Activated T-cell treated with anti-CD3 and anti-CD28 coated beads, Interleukin-2, amount 50 U/mL, for 1 hour (primary cell): ENCODE measurements at regions not wholly inside any gene's neighbourhood (a gene's known extent, or its start where the extent isn't known, plus 50 kb on each side); places are given as distances from the start of the nearest gene placed in this dataset.

Source experiments
- DNase-seq: peaks from one replicate; pipeline ENCODE4 v3.0.0-alpha.2; 2020

DNA sequence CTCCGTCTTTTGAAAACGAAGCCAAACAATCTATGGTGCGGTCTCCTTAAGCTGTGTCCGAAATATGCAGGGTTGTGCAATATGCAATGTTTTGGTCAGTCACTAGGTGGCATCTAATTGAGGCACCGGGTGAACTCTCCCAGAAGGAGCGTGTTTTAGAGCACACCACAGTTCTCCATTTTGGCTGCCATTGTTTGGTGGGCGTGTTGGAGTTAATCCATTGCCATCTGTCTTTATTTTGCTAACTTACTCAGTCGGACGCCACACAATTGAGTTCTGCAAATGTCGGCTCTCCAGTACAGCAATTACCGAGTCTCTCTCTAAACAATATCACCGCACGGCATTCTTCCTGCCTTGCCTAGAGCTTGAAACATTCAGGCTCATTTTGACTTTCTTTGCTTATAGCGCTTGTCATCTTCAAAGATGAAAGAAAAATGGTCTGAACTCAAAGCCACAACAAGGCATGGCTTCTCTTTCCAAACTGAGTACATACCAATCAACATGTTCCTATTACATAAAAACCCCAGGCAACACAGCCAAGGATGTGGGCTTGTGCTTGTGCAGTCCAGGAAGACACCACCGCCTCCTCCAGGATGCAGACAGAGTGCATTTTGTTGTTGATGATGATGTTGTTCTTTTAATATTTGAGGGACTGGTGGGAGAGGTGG is 182.0 kb upstream of the SERP2 start:
- peak; percentile 34 for DNase-seq

DNA sequence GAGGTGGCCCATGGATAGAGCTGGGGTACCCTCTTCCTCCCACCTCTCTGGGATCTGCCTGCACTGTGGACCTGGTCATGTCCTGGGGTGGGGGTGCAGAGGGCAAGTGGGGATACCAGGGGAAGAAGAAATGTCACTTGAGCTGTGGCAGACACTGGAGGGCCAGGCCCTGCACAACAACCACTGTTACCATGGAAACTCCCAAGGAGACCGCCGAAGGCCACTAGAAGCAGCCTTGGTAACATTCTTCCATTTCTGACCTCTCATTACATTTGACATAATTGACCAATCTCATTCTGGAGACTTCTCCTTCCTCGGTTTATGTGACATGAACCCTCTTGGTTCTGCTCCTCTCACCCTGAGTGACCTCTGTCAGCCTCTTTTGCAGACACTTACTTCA is 179.9 kb upstream of the SERP2 start:
- no peak for DNase-seq

DNA sequence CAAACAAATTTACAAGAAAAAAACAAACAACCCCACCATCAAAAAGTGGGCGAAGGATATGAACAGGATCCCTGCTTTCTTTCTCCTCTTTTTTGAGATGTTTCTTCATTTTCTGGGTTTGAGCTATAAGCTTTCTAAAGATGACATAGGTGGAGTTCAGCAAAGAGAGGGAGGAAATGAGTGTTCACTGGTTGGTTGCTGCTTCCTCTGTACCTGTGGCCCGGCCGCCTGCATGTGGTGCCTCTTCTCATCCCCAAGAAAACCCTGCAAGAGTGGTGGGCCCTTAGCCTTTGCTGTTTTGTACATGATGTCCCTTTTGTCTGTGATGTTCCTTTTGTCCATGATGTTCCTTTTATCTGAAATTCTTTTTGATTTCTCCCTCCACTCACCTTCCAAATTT is 178.4 kb upstream of the SERP2 start:
- DNase-seq: no peak

GRCh38 chr13:44196196-44196751 is 177.3 kb upstream of the SERP2 start:
- no peak for DNase-seq

GRCh38 chr13:44197791-44198770 is 175.5 kb upstream of the SERP2 start:
- no peak for DNase-seq

GRCh38 chr13:44198826-44199225 is 174.8 kb upstream of the SERP2 start:
- DNase-seq: no peak

DNA sequence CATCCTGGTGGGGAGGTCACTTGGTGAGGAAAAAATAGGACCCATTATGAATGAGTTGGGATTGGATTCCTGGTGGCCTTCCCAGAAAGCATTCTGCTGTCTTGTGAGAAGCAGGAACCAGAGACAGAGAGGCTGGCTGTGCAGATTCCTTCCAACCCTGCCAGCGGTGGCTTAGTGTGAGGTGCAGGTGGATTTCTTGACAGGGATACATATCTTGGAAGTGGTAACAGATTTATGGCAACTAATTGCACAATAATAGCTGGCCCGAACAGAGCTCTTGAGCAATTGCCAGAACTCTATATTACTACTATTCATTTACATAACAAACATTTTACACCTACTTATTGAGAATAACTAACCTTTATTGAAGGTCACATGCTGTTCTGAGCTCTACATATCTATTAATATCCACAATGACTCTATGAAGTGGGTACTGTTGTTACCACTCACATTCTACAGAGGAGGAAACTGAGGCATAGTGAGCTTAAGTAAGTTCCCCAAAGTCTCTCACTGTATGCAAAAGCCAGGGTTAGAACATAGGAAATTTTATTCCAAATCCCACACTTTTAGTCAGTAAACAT is 173.9 kb upstream of the SERP2 start:
- DNase-seq: no peak

DNA sequence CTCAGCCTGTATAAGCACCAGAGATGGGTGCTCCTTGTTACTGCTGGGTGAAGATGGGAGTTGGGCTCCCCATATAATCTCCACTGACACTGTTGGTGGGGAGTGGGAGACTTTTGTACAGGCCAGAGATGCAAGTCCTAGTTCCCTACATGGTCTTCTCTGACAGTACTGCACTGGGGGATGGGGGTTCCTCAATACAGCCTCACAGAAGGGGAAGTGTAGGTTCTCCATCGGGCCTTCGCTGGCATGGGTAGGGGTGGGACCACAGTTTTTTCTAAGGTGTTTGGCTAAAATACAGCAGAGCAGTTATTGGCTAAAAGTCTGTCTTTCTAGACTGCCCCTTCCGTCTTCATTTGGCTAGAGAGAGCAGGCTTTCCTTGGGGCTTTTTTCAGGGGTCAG is 167.2 kb upstream of the SERP2 start:
- DNase-seq: no peak

- DNase-seq: no peak
Measured at GRCh38 chr13:44207476-44207875, 166.1 kb upstream of the SERP2 start.

DNA sequence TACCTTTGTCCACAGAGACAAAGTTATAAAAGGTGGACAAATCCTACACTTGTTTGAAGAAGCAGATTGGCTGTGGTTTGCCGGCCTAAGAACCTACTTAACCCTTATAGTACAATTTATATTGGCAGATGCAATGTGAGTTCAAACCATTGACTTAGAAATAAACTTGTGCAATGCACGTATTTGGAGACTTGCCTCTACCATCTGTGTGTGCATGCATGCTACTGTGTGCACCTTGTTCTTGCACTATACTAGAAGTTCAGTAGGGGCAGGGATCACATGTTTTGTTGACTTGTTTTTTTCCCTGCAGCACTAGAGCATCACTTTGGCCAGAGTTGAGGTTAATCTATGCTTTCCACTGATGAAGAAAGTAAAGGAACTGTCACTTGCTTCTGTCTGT is 163.1 kb upstream of the SERP2 start:
- no peak for DNase-seq

DNA sequence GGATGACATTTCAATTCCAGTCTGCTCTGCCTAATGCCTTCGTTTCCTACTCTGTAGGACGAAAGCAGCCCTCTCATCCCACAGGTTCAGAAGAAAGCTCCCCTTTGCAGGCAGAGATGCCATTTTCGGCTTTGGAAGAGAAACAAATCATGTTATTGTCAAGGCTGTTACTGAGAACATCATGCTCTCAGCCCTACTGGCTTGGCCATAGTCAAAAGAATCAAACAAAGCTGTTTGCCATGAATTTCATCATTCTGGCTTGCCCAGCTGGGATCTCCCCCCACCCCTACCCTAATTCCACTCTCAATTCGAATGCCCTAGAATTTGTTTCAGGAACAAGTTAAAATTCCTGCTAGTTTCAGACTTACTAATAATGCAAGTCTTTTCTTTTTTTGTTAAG is 162.3 kb upstream of the SERP2 start:
- no peak for DNase-seq

- DNase-seq: no peak
Measured at GRCh38 chr13:44211704-44212346, 161.8 kb upstream of the SERP2 start.

DNA sequence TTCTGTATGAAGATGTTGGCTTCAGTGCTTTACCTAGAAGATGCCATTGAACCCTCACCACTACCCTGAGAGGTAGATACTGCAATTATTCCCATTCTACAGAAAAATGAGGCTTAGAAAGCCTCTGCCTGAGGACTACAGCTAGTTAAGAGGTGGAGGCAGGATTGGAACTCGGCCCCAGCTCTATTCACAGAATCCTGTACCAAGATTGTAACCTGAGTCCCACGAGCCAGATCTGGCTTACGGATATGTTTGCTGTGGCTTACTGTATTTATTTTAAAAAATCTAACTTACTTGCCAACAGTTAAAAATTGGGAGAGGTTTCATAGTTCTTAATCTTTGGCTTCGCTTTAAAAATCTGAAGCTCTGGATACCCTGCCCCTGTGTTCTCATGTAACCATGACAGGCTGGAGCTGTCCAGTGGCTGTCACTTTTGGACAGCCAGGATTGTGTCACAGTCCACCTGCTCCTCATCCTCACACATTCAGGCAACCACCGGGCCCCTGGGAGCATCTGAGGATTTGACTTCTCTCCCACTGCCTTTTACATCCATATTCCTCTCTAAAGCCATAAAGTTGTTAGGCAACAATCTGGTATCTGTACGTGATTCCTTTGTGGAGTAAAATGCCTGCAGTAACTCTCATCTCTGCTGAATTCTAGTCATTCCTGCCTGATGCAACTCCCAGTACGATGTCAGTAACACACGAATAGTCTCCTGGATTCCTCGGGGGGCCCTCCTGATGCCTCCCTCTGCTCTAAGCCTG is 160.8 kb upstream of the SERP2 start:
- DNase-seq: no peak

- no peak for DNase-seq
Measured at GRCh38 chr13:44218501-44219240, 155.0 kb upstream of the SERP2 start.

DNA sequence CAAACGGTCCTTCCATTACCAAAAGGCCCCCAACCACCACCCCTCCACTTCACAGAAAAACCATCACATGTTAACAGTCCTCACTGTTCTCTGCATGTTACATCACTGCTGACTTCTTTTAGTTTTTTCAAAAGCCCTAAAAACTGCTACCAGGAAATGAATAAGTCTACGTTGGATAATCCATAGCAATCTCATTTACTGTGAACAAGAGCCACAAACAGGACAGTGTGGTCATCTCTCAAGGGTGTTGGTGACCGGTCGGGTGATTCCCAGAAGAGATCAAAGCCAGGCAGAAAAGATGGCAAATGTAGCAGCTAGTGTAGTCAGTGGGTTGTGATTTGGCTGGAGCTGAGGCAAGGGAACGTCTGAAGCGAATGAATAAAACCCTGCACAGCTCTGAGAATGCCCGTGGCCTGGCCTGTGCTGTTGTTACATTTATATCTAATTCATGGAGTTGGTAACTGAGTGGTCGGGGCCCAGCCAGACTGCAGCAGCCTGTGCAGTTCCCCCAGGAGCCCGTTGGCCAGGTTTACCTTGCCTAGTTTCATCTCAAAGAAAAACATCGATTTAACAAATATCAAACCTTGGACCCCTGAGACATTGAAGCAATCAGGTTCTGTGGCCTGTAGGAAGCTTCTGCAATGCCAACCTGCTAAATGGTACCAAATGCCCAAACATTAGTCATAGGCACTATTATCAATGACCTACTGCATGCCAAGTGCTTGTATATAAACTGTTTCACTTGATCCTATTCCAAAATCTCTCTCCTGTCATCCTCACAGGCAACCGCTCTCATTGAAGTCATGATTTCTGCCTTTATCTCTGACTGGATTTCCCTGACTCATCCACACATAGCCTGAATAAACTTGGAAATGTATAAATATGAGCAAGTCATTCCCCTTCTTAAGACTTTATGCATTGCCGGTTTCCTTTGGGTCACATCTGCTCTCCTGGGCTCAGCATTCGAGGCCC is 153.8 kb upstream of the SERP2 start:
- no peak for DNase-seq

DNA sequence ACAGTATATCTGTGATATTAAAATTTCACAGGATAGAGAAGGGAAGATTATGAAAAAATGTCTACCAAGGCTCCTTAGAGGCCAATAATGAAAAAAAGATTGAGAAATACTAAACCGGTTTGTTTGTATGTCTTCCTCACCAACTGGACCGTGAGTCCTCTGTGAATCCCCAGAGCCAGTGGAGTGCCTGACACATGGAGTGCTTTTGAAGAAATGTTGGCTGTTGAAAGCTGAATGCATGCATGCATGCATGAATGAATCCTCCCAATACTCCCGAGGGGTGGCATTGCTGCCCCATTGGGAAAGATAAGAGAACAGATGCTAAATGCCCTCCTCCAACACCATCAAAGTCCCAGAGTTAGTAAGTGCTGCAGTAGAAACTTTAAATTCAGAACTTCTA is 152.7 kb upstream of the SERP2 start:
- DNase-seq: no peak

DNA sequence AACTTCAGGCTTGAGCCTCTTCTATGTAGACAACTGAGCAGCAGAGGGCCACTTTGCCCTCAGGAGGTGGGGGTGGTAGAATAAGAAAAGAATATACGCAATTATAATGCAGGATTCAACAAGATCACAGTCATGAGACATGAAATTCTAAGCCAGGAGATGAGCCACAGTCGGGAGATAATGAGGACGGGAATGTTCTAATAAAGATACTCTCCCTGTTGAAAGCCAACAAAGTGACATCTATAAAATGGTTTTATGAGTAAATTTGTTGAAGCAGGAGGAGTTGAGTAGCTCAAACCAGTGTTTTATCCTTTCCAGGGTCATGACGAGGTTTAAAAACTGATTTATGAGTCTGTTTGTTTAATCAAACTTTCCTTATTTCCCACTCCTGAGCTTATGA is 152.0 kb upstream of the SERP2 start:
- no peak for DNase-seq

DNA sequence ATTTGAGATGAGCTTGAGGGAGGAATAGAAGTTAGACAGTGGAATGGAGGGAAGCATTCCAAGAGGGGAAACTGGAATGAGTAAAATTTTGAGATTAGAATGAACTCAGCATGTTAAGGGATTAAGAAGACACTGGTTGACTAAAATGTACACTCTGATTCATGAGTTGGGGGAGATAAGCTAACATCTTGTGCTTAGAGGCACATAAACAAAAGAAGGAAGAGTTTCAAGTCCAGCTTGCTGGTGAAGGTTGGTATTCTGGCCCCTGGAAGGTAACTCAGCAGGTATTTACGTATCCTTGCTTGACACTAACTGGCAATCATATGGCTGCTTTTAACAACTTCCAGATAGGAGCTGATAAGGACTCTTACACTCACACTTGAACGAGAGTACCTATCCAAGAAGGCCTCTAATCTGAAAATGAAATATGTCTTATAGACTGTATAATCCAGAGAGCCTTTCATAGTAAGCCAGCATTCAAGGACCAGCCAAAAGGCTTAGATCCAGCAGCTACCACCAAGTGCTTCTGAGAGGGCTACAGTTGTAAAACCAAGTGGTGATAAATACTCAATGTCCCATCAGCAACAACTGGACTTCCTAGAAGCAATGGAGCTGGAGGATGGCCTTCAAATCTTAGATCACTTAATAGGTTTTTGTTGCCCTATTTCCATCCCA is 149.7 kb upstream of the SERP2 start:
- no peak for DNase-seq

- no peak for DNase-seq
Measured at GRCh38 chr13:44224450-44225149, 149.0 kb upstream of the SERP2 start.
